ENCODE measurements at regions not wholly inside any gene's neighbourhood (a gene's known extent, or its start where the extent isn't known, plus 50 kb on each side); places are given as distances from the start of the nearest gene placed in this dataset.
"Not testable (repeated sequence)": the region's sequence is repeated elsewhere in the genome, so short reads cannot be mapped to it uniquely, and the experiment has no call there.

GRCh38 chr16:65725156-65725845 is 603.4 kb upstream of the CDH11 start:
- no peak for DNase-seq (ENCODE audit: low read depth)

GRCh38 chr16:65722429-65722828 is 600.6 kb upstream of the CDH11 start:
- DNase-seq (ENCODE audit: low read depth) = no peak

GRCh38 chr16:65717846-65718245 is 596.0 kb upstream of the CDH11 start:
- no peak for DNase-seq (ENCODE audit: low read depth)

- DNase-seq (ENCODE audit: low read depth) = no peak
These were observed 595.2 kb upstream of the CDH11 start for GRCh38 chr16:65716737-65717700.

GRCh38 chr16:65713181-65713808 is 591.4 kb upstream of the CDH11 start:
- DNase-seq (ENCODE audit: low read depth) = no peak

- no peak for DNase-seq (ENCODE audit: low read depth)
These were observed 588.2 kb upstream of the CDH11 start for GRCh38 chr16:65710107-65710506.

GRCh38 chr16:65704866-65705265 is 583.0 kb upstream of the CDH11 start:
- DNase-seq (ENCODE audit: low read depth) = no peak

GRCh38 chr16:65702707-65703402 is 581.0 kb upstream of the CDH11 start:
- no peak for DNase-seq (ENCODE audit: low read depth)

- no peak for DNase-seq (ENCODE audit: low read depth)
These were observed 578.7 kb upstream of the CDH11 start for GRCh38 chr16:65700596-65700995.

- no peak for DNase-seq (ENCODE audit: low read depth)
These were observed 577.0 kb upstream of the CDH11 start for GRCh38 chr16:65698791-65699321.

- DNase-seq (ENCODE audit: low read depth) = no peak
These were observed 575.7 kb upstream of the CDH11 start for GRCh38 chr16:65697521-65697920.

- DNase-seq (ENCODE audit: low read depth) = no peak
These were observed 575.2 kb upstream of the CDH11 start for GRCh38 chr16:65697065-65697464.

- DNase-seq (ENCODE audit: low read depth) = not testable (repeated sequence)
These were observed 570.0 kb upstream of the CDH11 start for GRCh38 chr16:65691846-65692245.

- no peak for DNase-seq (ENCODE audit: low read depth)
These were observed 567.9 kb upstream of the CDH11 start for GRCh38 chr16:65689726-65690125.

- DNase-seq (ENCODE audit: low read depth) = no peak
These were observed 566.4 kb upstream of the CDH11 start for GRCh38 chr16:65688301-65688700.

GRCh38 chr16:65684230-65684629 is 562.4 kb upstream of the CDH11 start:
- DNase-seq (ENCODE audit: low read depth) = no peak

GRCh38 chr16:65681406-65681805 is 559.5 kb upstream of the CDH11 start:
- no peak for DNase-seq (ENCODE audit: low read depth)

GRCh38 chr16:65679785-65680184 is 557.9 kb upstream of the CDH11 start:
- no peak for DNase-seq (ENCODE audit: low read depth)

- DNase-seq (ENCODE audit: low read depth) = no peak
These were observed 553.3 kb upstream of the CDH11 start for GRCh38 chr16:65675161-65675560.

GRCh38 chr16:65672960-65673359 is 551.1 kb upstream of the CDH11 start:
- DNase-seq (ENCODE audit: low read depth) = peak; percentile 29

GRCh38 chr16:65671071-65671470 is 549.2 kb upstream of the CDH11 start:
- no peak for DNase-seq (ENCODE audit: low read depth)

GRCh38 chr16:65668064-65668595 is 546.3 kb upstream of the CDH11 start:
- no peak for DNase-seq (ENCODE audit: low read depth)
